ENCODE measurements at regions not wholly inside any gene's neighbourhood (a gene's known extent, or its start where the extent isn't known, plus 50 kb on each side); places are given as distances from the start of the nearest gene placed in this dataset.

DNA sequence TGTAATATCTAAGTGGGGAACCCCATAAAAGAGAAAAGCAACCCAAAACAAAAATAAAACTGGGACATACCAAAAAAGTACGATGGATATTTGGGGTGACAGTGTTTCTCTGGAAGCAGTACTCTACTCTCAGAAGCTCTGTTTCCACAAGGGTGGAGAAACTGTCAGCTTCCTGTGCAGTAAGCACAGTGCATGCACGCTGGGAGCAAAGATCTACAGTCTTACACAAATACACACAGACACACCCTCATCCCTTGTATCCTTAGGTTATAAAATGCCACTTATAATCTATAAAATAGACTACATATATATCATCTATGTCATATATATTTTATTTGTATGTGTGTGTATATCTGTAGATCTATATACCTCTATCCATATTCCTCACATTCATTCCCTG is 225.8 kb upstream of the SOX5 start:
- no peak for DNase-seq (ENCODE audit: low read depth in 2 of 2, low spot score in 1 of 2)

DNA sequence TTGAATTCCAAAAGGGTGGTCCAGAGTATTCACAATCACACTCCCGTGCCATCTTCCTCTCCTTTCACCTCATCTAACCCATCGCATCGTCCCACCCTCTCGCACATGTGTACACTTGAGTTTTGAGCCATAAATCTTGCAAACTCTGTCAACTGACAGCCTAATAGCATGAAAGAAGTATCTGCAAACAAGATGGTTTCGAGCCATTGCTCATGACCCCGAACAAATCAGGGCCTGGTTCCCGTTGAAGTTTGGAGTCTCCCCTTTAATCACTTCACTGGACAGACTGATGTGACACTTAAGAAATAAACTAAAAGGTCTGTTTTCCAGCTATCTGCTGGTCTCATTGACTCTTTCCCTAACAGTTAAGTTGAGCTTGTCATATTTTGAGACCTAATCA is 223.6 kb upstream of the SOX5 start:
- DNase-seq (ENCODE audit: low read depth in 2 of 2, low spot score in 1 of 2): no peak

GRCh38 chr12:24172773-24173066 is 223.2 kb upstream of the SOX5 start:
- DNase-seq (ENCODE audit: low read depth in 2 of 2, low spot score in 1 of 2): no peak

DNA sequence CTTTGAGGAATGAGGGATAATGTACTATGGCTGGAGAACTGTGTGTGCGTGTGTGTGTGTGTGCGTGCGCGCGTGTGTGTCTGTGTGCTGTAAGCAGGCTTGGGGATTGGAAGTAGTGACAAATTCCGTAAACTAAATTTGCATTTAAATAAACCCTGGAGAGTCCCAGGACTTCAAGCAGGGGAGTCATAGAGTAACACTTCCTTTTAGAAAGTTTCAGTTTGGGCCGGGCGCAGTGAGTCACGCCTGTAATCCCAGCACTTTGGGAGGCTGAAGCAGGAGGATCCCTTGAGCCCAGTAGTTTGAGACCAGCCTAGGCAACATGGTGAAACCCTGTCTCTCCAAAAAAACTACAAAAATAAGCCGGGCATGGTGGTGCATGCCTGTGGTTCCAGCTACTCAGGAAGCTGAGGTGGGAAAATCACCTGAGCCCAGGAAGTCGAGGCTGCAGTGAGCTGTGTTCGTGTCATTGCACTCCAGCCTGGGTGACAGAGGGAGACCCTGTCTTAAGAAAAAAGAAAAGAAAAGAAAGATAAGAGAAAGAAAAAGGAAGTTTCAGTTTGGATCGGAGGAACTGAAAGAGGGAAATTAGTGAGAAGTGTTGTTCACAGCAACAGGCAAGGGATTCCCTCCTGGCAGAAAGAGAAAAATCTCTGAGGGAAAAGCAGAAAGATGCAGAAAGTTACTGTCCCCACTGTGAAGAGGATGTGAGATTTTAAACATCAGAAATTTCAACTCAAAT is 222.7 kb upstream of the SOX5 start:
- no peak for DNase-seq (ENCODE audit: low read depth in 2 of 2, low spot score in 1 of 2)

- no peak for DNase-seq (ENCODE audit: low read depth in 2 of 2, low spot score in 1 of 2)
Measured at GRCh38 chr12:24155042-24155441, 205.6 kb upstream of the SOX5 start.

DNA sequence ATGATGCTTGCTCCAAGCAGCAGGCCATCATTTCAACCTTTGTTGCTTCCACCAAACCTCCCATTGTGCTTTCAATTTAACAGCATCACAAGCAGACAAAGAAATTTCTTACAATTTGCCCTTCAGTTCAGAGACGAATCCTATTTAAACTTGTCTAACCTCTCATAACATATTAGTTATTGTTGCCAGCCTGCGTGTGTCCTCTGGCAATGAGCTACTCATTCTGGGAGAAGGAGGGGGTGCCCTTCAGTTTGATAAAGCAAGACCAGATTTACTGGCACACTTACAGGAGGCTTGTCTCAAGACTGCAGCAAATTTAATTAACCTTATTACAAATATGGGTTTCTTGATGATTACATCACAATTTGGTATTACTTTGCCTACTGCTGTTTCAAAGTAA is 203.6 kb upstream of the SOX5 start:
- no peak for DNase-seq (ENCODE audit: low read depth in 2 of 2, low spot score in 1 of 2)

DNA sequence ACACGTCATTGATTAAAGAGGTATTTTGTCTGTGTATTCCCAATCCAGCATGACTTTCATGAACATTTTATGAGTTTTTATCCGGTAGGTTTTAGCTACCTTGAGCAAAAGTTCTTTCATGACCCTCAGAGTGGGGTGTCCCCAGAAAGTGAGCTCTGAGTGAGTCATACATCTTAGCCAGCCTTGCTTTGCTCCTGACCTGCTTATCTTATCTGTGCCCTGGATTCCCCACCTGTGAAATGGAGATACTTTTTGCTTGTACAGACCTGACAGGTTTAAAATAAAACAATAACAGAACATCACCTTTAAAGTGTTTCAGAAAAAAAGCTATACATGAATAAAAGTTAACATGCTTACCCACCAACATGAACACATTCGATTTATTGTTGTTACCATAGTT is 202.8 kb upstream of the SOX5 start:
- no peak for DNase-seq (ENCODE audit: low read depth in 2 of 2, low spot score in 1 of 2)

GRCh38 chr12:24143928-24144327 is 194.5 kb upstream of the SOX5 start:
- DNase-seq (ENCODE audit: low read depth in 2 of 2, low spot score in 1 of 2): no peak

DNA sequence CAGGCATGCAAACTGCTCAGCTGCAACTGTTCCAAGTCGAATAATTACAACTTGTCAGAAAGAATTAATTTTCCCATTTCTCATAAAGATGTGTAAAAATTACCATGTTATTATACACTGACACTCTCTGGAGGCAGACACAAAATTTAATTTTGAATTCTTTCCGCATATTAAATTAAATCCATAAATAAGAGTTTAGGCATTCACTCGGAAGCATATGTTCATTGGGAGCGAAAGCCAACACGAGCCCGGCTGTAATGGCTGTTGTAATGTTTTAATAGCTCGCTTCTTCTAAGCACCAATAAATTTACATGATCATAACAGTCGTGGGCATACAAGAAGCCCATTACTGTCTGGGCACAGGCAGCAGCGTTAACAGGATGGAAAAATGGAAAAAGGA is 189.6 kb upstream of the SOX5 start:
- no peak for DNase-seq (ENCODE audit: low read depth in 2 of 2, low spot score in 1 of 2)

DNA sequence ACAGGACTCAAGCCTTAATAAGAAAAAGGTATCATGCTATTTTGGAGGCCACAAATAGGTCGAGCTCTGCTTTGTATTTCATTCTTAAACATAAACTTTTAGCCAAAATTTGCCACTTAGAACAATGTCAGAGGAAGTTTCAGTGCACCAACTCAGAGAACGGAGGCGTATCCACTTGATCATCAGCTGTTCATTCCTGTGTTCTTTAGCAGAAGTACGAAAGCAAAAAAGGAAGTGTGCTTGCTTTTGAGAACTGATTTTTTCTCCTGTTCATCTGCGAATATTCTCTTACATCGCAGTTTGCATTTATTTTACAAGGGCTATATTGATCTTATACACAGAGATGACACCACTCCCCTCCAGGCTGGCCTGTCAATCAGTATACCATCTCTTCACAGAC is 188.6 kb upstream of the SOX5 start:
- no peak for DNase-seq (ENCODE audit: low read depth in 2 of 2, low spot score in 1 of 2)

DNA sequence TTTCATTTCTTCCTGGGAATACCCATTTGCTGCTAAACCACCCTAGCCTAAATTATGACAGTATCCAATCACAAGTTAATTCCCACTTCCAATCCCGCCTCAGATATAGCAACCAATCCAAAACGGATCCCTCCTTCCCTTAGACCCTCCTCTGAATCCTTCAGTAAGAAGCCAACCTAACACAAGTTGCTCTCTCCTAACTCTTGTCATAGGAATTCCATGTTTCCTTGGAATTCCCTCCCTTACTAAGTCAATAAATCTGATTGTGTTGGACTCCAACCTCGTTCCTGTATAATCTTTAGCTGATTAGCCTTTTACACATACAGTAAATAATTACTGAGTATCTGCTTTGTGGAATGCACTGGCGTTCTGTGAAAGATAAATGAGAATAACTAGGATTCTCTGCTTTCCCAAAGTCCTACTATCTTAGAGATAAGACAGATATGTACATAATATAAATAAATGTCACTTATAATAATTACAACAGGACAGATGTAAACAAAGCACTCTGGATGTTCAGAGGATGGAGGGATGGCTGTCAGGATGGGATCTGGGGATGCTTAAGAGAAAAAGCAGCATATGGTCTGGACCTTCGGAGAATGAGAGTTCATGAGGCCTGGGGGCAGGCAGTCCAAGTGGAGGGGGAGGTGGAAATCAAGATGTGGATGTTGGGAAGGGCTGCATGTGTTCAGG is 185.8 kb upstream of the SOX5 start:
- DNase-seq (ENCODE audit: low read depth in 2 of 2, low spot score in 1 of 2): no peak

DNA sequence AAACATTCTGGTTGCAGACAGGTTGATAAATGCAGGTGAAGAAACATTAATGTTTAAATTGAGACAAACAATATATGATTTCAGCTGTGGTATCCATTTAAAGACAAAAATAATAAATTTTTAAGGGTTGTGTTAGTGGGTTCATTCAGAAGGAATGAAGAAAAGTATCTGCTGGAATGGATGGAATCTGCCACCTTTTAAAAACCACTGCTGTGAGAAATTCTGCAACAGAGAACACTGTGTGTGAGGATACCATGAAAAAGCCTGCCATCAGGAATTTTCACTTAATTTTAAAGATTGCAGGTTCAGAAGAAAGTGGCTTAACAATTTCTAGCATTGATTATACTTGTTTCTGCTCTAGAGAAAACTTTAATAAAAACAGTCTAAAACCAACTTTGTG is 184.6 kb upstream of the SOX5 start:
- DNase-seq (ENCODE audit: low read depth in 2 of 2, low spot score in 1 of 2): no peak

- DNase-seq (ENCODE audit: low read depth in 2 of 2, low spot score in 1 of 2): no peak
Measured at GRCh38 chr12:24133384-24133783, 183.9 kb upstream of the SOX5 start.

GRCh38 chr12:24127919-24128721 is 178.7 kb upstream of the SOX5 start:
- no peak for DNase-seq (ENCODE audit: low read depth in 2 of 2, low spot score in 1 of 2)

DNA sequence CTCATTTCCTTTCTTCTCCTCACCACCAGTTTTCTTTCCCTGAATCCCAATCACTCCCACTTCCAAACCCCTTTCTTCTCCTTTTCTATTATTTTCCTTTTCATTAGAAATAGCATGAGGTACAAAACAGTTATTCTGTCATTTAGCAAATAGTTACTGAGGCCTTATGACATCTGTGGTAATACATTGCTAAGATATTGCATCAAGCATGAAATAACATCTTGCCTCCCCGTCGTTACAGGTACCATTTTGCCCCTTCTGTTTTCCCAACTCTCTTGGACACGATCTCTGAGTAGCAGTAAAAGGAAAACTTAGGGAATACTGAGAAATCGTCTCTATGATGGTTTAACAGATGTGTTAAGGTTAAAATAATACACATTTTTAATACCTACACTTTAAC is 175.8 kb upstream of the SOX5 start:
- no peak for DNase-seq (ENCODE audit: low read depth in 2 of 2, low spot score in 1 of 2)

DNA sequence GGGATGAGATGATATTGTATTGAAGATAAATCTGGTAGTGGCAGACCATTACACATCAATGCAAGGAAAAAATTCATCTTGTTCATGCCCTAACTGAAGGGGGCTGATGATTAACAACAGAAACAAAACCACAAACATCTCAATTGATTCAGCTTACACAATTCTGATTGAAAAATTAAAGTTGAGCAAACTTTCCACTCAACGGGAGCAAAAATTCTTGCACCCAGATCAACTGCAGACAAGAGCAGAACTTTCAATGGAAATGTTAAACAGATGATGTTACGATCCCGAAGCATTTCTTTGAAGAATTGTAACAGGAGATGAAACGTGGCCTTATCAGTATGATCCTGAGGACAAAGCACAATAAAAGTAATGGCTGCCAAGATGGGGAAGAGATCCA is 172.4 kb upstream of the SOX5 start:
- DNase-seq (ENCODE audit: low read depth in 2 of 2, low spot score in 1 of 2): no peak

GRCh38 chr12:24118668-24119067 is 169.2 kb upstream of the SOX5 start:
- no peak for DNase-seq (ENCODE audit: low read depth in 2 of 2, low spot score in 1 of 2)

GRCh38 chr12:24116548-24116947 is 167.1 kb upstream of the SOX5 start:
- no peak for DNase-seq (ENCODE audit: low read depth in 2 of 2, low spot score in 1 of 2)

GRCh38 chr12:24113701-24114100 is 164.2 kb upstream of the SOX5 start:
- no peak for DNase-seq (ENCODE audit: low read depth in 2 of 2, low spot score in 1 of 2)

DNA sequence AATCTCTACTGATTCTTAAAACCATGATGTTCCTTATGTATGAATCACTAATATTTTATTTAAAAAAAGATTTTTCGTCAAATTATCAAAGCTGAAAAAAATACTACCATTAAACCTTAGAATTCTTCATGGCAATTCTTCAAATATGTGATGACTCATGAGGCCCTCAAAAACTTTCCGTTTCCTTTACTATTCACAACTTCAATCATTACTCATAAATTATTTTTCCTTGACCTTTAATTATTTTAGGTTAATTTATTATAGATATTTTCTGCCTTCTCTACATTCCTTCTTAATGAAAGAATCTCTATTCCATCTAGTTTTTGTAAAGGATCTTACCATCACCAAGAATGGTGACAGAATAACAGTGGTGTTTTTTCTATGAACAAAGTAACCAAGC is 162.1 kb upstream of the SOX5 start:
- DNase-seq (ENCODE audit: low read depth in 2 of 2, low spot score in 1 of 2): no peak

DNA sequence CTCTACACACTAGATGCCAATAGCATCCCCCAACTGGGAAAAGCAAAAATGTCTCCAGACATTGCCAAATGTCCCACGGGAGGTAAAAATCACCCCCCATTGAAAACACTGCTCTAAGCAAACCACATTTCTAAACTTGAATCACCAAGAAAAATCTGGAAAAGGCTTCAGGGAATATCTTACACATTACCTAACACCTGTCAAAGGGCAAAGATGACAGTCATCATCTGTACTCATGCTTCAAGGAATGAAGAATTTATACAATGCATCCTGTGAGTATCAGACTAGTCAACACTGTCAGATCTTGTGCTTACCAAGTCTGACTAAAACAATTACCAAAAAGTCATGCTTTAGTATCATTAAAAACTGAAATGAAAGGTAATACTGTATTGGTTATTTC is 161.6 kb upstream of the SOX5 start:
- DNase-seq (ENCODE audit: low read depth in 2 of 2, low spot score in 1 of 2): no peak

- DNase-seq (ENCODE audit: low read depth in 2 of 2, low spot score in 1 of 2): no peak
Measured at GRCh38 chr12:24109381-24110039, 160.0 kb upstream of the SOX5 start.
